Right cardiac atrium (tissue), 5 donors: ENCODE measurements at regions not wholly inside any gene's neighbourhood (a gene's known extent, or its start where the extent isn't known, plus 50 kb on each side); places are given as distances from the start of the nearest gene placed in this dataset.
A peak's percentile ranks its signal among the peaks of the same experiment; 100 is the strongest.

Experiments
- ATAC-seq, 2 donors: fragments of 200-7000 bp; cut with Tn5 transposase; one replicate each; pipeline versions ENCODE4 v1.8.0 to v1.9.1; 2020; ENCODE audit warnings: moderate library complexity in 2 of 2, mild to moderate bottlenecking in 1 of 2
- DNase-seq, 3 donors: peaks; one replicate each; pipeline ENCODE4 v3.0.0-alpha.2; 2020
- H3K27ac ChIP-seq: one replicate; pipeline ENCODE4 v1.5.1; 2013; ENCODE audit warnings: mild to moderate bottlenecking, low read length, control low read depth, moderate library complexity
- H3K27me3 ChIP-seq: one replicate; pipeline ENCODE4 v1.6.1; 2013; ENCODE audit not compliant: control insufficient read depth, insufficient read depth
- H3K4me1 ChIP-seq: one replicate; pipeline ENCODE4 v1.6.1; 2013; ENCODE audit warnings: low read length; ENCODE audit not compliant: control insufficient read depth, insufficient read depth
- H3K4me3 ChIP-seq: one replicate; pipeline ENCODE4 v1.5.1; 2013; ENCODE audit warnings: low read length, control low read depth
- H3K9me3 ChIP-seq: one replicate; pipeline ENCODE4 v1.6.1; 2013; ENCODE audit warnings: low read length; ENCODE audit not compliant: control insufficient read depth
- WGBS: extraction: QIAGEN DNeasy Blood & Tissue Kit; methylation state at CpG from one replicate; pipeline ENCODE4 v1.1.7; 2013; 5-methylcytosine and 5-hydroxymethylcytosine counted together
- intact Hi-C, 4 donors: fragments of 100-400 bp; cut with DNase I; formaldehyde crosslinking; loops; one replicate each; pipeline versions ENCODE4 v1.11.0 to v1.14.0; 2022 to 2023
- donor health status: healthy with polysubstance abuse.
- donor health status: DM: no; HTN: yes; CAD: no.
- donor health status: DM: no; HTN: no; CAD: no.
- donor health status: DM: no; HTN: yes; CAD: no; lungs with severe emphysema.
- donor health status: DM: yes; HTN: yes; CAD: no.

DNA sequence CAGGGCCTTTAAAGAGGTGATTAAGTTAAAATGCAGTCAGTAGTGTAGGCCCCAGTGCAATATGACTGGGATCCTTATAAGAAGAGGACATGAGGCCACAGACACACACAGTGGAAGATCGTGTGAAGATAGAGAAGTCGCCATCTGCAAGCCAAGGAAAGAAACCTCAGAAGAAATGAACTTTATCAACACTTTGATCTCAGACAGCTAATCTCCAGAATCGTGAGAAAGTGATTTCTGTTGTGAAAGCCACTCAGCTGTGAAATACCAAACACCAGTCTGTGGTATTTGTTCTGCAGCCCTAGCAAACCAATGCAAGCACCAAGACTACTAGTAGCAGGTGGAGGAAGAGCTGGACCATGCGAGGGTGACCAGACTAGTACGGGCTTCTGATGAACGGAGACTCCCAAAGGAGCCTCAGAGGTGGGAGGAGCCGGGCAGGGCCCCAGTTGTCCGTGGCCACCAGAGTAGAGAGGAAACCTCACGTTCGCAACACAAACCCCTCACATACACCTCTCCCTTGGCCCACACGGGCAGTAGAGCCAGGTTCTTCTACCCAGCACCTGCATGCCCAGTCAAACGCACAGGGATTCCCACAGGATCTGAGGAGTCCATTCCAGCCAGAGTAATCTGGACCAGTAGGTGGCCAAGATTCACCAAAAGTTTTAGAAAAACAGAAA lies 243.0 kb downstream of the TTC8 start:
- no peak for ATAC-seq
- H3K4me1 ChIP-seq, result no peaks in the 10 kb centered on the region
- WGBS, result 73% methylated on average over 12 of the region's 12 CpGs
- H3K27me3 ChIP-seq, result no peaks in the 10 kb centered on the region
- intact Hi-C loops, result no loop called here
- H3K4me3 ChIP-seq, result no peak overlapping the region
- no peak overlapping the region for H3K27ac ChIP-seq
- DNase-seq, result no peak
- H3K9me3 ChIP-seq, result no peaks in the 10 kb centered on the region

DNA sequence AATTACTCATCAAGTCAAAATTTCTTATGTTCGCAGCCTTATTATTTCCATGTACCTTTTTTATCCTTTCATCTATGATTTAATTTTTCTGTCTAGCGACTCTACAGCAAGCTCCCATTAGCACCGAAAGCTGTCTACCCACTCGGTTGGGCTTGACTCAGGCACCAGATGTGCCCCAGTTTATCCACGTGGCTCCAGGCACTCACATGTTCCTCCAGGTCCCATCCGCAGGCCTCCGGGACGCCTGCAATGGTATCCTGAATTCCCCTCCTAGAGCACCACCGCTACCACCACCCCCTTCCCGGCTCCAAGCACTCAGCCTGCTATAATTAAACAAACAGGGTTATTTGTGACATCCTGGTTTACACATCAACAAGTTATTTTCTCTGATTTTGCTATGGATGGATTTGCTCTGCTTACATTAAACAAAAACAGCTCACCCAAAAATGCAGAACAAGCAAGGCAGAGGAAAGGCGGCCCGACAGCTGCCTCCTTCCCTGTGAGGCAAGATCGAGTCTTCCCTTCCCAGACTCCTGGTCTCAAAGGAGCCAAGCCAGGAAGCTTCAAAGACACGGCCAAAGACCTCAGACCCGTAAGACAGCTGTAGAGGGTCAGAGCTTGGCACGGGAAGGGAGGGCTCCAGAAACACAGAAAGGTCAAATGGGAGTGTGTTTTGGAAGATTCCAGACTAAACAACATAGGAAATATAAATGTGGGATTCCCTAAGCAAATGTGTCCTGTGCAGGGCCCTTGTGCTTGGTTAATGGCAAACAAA lies 253.8 kb downstream of the TTC8 start:
- ATAC-seq (no peak), DNase-seq (no peak)
- Histone ChIP-seq H3K4me1 (no peaks in the 10 kb centered on the region), H3K9me3 (no peaks in the 10 kb centered on the region), H3K27me3 (no peaks in the 10 kb centered on the region), H3K4me3 (no peak overlapping the region), H3K27ac (no peak overlapping the region)
- WGBS, result 74% methylated on average over 16 of the region's 16 CpGs
- intact Hi-C loops, result no loop called here

DNA sequence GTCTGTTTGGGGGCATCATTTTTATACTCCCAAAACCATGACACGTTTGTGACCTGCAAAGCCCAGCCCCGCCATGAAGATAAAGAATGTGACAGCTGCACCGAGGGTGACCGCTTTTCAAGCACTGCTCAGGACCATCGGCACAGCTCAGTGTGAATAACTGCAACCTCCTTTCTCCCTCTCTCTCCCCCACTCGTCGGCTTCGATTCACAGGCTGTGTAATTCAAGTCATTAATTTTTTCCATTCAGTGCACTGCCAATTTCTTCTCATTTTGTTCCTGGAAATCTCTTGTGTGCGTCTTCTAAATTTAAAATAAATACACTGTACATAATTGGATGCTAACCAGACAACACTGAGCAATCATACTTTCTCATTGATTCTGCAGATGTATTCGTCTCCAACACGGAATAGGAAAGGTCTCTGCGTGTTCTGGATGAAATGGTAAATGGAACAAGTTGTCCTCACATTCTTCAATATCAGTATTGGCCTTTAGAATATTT lies 260.8 kb downstream of the TTC8 start:
- ATAC-seq (peak; percentile 38 to 39), DNase-seq (no peak)
- H3K9me3 ChIP-seq, result no peaks in the 10 kb centered on the region
- no peaks in the 10 kb centered on the region for H3K27me3 ChIP-seq
- intact Hi-C loops, result no loop called here
- H3K4me1 ChIP-seq, result peaks cover 2% of the 10 kb centered on the region
- H3K27ac ChIP-seq, result no peak overlapping the region
- no peak overlapping the region for H3K4me3 ChIP-seq
- WGBS, result 37% methylated on average over 12 of the region's 12 CpGs

DNA sequence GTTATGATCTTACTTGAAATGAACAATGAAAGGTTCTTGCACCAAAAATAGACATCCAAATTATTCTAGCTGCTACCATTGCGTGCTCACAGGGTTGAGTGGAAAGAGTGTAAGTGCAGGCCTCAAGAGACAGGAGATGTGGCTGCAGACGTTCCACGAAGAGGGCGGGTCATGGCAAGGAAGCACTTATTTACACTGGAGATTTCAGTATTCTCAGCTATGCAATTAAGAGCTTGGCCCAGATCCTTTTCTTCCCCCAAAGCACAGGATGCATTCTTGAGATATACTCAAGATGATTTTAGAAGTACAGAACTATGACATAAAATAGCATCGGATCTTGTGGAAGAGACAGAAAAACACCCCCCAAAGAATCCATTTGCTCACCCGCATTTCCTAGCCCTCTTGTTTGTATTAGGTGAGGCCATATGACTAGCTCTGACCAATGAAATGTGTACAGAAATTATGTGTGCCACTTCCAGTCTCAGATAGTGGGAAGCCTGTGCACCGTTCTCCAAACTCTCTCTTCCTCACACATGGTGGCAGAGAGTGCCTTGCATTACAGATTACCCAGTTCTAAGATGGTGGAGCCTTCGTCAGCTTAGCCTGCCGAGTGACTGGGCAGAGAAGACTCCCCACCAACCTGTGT lies 261.4 kb downstream of the TTC8 start:
- intact Hi-C loops, result no loop called here
- Histone ChIP-seq H3K4me3 (no peak overlapping the region), H3K9me3 (no peaks in the 10 kb centered on the region), H3K4me1 (peaks cover 2% of the 10 kb centered on the region), H3K27me3 (no peaks in the 10 kb centered on the region), H3K27ac (no peak overlapping the region)
- ATAC-seq, result peak; percentile 88 to 90
- DNase-seq, result peak in 2 of 3 donors; percentile 33 to 63
- WGBS, result 48% methylated on average over 9 of the region's 9 CpGs

DNA sequence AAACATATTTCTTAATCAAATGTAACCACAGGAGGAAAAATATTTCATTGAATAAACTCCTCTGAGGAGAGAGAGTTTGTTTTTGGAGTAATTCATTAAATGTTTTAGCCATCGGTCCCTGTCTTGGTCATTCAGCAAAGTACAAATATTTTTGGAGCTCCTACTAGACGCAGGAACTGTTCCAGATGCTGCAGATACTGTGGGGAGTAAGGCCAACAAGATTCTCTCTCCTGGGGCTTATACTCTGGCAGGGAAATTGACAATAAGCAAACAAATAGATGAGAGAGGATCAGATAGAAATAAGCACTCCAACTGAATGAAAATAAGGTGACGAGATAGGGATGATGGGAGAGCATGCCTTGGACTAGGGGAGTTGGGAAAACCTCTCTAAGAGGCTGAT lies 264.1 kb downstream of the TTC8 start:
- no peaks in the 10 kb centered on the region for H3K27me3 ChIP-seq
- no peak overlapping the region for H3K4me3 ChIP-seq
- H3K27ac ChIP-seq, result no peak overlapping the region
- intact Hi-C loops, result no loop called here
- DNase-seq (no peak), ATAC-seq (no peak)
- WGBS, result 57% methylated on average over 3 of the region's 3 CpGs
- H3K4me1 ChIP-seq, result peaks cover 2% of the 10 kb centered on the region
- H3K9me3 ChIP-seq, result no peaks in the 10 kb centered on the region

DNA sequence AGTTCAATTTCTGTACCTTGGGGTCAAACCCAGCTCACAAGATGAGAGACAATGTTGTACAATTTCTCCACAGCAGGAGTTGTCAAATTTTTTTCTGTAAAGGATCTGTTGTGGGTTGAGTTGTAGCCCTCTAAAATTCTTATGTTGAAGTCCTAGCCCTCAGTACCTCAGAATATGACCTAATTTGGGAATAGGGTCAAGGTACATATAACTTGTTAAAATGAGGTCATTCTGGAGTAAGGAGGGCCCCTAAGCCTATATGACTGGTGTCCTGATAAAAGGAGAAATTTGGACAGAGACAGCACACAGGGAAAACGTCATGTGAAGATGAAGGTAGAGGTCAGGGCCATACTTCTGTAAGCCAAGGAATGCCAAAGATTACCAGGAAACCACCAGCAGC lies 264.9 kb downstream of the TTC8 start:
- Histone ChIP-seq H3K27ac (no peak overlapping the region), H3K4me1 (peaks cover 2% of the 10 kb centered on the region), H3K4me3 (no peak overlapping the region), H3K9me3 (no peaks in the 10 kb centered on the region), H3K27me3 (no peaks in the 10 kb centered on the region)
- no peak for ATAC-seq
- DNase-seq, result no peak
- 66% methylated on average over 1 of the region's 1 CpG for WGBS
- intact Hi-C loops, result no loop called here

DNA sequence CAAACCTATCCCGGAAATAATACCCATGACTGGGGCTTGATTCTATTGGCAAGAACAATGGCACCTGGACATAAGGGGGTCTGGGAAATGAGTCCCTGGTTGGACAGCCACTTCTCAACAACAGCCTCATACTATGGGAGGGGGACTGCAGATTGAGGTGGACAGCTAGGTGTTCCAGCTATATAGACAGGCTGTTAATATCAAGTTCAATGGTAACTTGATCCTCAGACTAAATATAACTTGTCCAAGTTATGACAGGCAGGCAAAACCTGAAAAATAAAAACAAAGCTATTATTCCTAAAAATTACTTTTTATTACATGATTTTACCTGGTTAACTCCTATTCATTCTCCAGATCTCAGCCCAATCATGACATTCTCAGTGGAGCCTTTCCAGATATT lies 267.3 kb downstream of the TTC8 start:
- Histone ChIP-seq H3K27ac (no peak overlapping the region), H3K27me3 (no peaks in the 10 kb centered on the region), H3K9me3 (no peaks in the 10 kb centered on the region), H3K4me3 (no peak overlapping the region), H3K4me1 (no peaks in the 10 kb centered on the region)
- no peak for DNase-seq
- 98% methylated on average over 1 of the region's 1 CpG for WGBS
- intact Hi-C loops, result no loop called here
- no peak for ATAC-seq

DNA sequence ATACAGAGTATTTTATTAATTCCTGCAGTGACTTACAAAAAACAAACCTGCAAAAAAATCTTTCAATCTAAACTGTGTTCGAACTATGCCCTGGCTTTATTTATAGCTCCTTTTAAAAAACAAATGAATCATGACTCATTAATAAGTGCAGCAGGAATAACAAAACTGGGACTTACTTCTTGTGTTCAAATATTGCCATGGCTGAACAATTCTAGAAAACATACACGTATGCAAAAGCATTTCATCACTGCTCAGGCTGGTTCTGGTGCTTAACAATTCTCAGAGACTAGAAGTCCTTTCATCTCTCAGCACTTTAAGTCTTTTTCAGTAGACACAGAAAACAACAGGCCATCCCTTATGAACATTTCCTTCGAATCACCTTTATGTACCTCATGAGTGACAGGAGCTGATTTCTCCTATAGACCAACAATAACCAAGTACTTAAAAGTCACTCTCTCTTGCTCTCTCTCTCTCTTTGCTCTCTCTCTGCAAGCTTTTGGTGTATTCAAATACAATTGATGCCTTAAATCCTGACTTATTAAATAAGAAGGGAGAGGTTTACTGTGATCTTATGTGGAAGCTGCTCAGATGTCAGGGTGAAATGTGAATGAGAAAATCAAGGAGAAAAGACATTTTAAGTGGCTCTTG lies 268.8 kb downstream of the TTC8 start:
- no peaks in the 10 kb centered on the region for H3K4me1 ChIP-seq
- H3K9me3 ChIP-seq, result no peaks in the 10 kb centered on the region
- DNase-seq (no peak), ATAC-seq (no peak)
- intact Hi-C loops, result no loop called here
- no peak overlapping the region for H3K27ac ChIP-seq
- no peak overlapping the region for H3K4me3 ChIP-seq
- H3K27me3 ChIP-seq, result no peaks in the 10 kb centered on the region
- 78% methylated on average over 3 of the region's 3 CpGs for WGBS

DNA sequence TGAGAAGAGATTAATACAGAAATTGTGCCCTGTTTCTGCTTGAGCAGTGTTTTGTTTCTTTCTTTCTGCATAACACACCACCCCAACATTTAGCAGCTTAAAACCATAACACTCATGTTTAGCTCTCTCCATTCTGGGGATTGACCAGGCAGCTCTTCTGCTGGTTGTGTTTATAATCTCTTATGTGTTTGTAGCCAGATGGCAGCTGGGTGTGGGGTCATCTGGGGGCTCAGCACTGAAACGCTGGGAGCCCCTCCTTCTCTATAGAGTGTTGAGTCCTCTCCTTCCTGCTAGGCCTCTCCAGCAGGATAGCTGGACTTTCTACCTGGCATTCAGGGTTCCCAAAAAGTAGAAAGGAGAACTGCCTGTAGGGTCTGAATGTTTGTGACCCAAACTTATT lies 270.6 kb downstream of the TTC8 start:
- DNase-seq (no peak), ATAC-seq (no peak)
- 52% methylated on average over 1 of the region's 1 CpG for WGBS
- Histone ChIP-seq H3K4me1 (no peaks in the 10 kb centered on the region), H3K9me3 (no peaks in the 10 kb centered on the region), H3K27ac (no peak overlapping the region), H3K27me3 (no peaks in the 10 kb centered on the region), H3K4me3 (no peak overlapping the region)
- intact Hi-C loops, result no loop called here

DNA sequence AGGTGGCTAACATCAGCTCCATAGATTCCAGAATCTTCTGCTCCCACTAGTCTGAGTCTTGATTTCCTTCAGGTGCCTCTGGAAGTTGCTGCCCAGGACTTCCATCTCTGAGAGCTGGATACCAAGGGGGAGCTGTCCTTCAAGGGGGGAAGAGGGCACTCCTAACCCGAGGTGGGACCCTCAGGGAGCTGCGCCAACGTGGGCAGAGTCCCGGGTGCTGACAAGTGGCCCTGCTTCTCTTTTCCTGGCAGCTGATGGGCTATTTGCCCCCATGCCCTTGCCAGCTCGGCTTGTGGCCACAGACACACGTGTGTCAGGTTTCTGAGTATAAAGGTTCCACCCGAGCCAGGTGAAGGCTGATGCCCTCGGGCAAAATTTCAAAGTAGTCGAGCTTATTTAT lies 272.5 kb downstream of the TTC8 start:
- no peak for ATAC-seq
- DNase-seq, result no peak
- Histone ChIP-seq H3K4me1 (no peaks in the 10 kb centered on the region), H3K27ac (no peak overlapping the region), H3K9me3 (no peaks in the 10 kb centered on the region), H3K27me3 (no peaks in the 10 kb centered on the region), H3K4me3 (no peak overlapping the region)
- WGBS, result 78% methylated on average over 9 of the region's 9 CpGs
- intact Hi-C loops, result no loop called here

DNA sequence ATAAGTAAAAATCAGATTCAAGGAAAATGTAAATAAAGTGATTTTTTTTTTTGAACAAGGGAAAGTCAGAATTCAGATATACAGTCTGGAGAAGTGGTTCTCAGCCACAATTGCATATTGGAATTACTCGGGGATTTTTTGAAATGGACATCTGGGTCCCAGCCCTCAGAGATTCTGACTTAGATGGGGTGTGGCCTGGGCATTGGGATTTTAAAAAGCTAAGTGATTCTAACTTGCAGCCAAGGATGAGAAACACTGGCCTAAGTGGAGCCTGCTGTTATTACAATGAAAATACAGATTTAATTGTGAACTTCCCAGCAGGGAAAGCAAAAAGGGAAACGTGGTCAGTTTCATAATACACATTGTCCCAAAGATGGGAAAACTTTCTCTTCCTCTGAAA lies 273.8 kb downstream of the TTC8 start:
- Histone ChIP-seq H3K4me1 (no peaks in the 10 kb centered on the region), H3K27ac (no peak overlapping the region), H3K4me3 (no peak overlapping the region), H3K27me3 (no peaks in the 10 kb centered on the region), H3K9me3 (no peaks in the 10 kb centered on the region)
- no peak for ATAC-seq
- intact Hi-C loops, result no loop called here
- DNase-seq, result no peak
- WGBS, result 72% methylated on average over 2 of the region's 2 CpGs
